HAP-1 (cell line): ENCODE measurements at regions not wholly inside any gene's neighbourhood (a gene's known extent, or its start where the extent isn't known, plus 50 kb on each side); places are given as distances from the start of the nearest gene placed in this dataset.

Source experiments
- DNase-seq, 2 experiments: peaks; one replicate each; pipeline ENCODE4 v3.0.0-alpha.2; 2016 to 2020; ENCODE audit warnings: low spot score in 2 of 2
- H3K27me3 ChIP-seq: fragments of 250-450 bp; sonication (Bioruptor Pico); 2 replicates; pipeline ENCODE4 v1.5.1; 2020; ENCODE audit warnings: low read depth, mild to moderate bottlenecking, moderate library complexity
- H3K36me3 ChIP-seq: fragments of 250-450 bp; sonication (Bioruptor Pico); replicated peaks from 2 replicates; pipeline ENCODE4 v1.5.1; 2020; ENCODE audit warnings: mild to moderate bottlenecking
- H3K4me1 ChIP-seq: fragments of 250-450 bp; sonication (Bioruptor Pico); 2 replicates; pipeline ENCODE4 v1.5.1; 2020; ENCODE audit warnings: mild to moderate bottlenecking
- H3K4me3 ChIP-seq: fragments of 250-450 bp; sonication (Bioruptor Pico); 2 replicates; pipeline ENCODE4 v1.5.1; 2020; ENCODE audit warnings: mild to moderate bottlenecking, moderate library complexity
- H3K9me3 ChIP-seq: fragments of 250-450 bp; sonication (Bioruptor Pico); 2 replicates; pipeline ENCODE4 v1.5.1; 2020; ENCODE audit warnings: mild to moderate bottlenecking, moderate library complexity
- in situ Hi-C: fragments of 300-500 bp; cut with MboI; formaldehyde crosslinking; loops from 3 replicates; pipeline ENCODE4 v1.14.3; 2020; ENCODE audit warnings: low sequenced_read_pairs, inconsistent platforms, mixed read lengths

- no peaks in the 10 kb centered on the region for H3K36me3 ChIP-seq
- no peaks in the 10 kb centered on the region for H3K9me3 ChIP-seq
- no peak overlapping the region for H3K4me3 ChIP-seq
- 0 out of 2 replicates have a peak, but pooled peaks cover 3% of the 10 kb centered on the region for H3K27me3 ChIP-seq
- H3K4me1 ChIP-seq, result peaks cover 12% of the 10 kb centered on the region
- in situ Hi-C loops, result no loop called here
- no peak for DNase-seq
These were observed 55.5 kb upstream of the POU2F1 start for GRCh38 chr1:167165219-167165618.

- in situ Hi-C loops, result no loop called here
- H3K27me3 ChIP-seq, result 0 out of 2 replicates have a peak, but pooled peaks cover 3% of the 10 kb centered on the region
- H3K4me3 ChIP-seq, result no peak overlapping the region
- H3K9me3 ChIP-seq, result no peaks in the 10 kb centered on the region
- no peaks in the 10 kb centered on the region for H3K36me3 ChIP-seq
- peak; percentile 68 to 73 for DNase-seq
- peaks cover 12% of the 10 kb centered on the region for H3K4me1 ChIP-seq
These were observed 54.6 kb upstream of the POU2F1 start for GRCh38 chr1:167165948-167166689.

- Histone ChIP-seq H3K36me3 (no peaks in the 10 kb centered on the region), H3K27me3 (0 out of 2 replicates have a peak, but pooled peaks cover 3% of the 10 kb centered on the region), H3K4me3 (no peak overlapping the region), H3K4me1 (peaks cover 12% of the 10 kb centered on the region), H3K9me3 (no peaks in the 10 kb centered on the region)
- DNase-seq, result no peak
- in situ Hi-C loops, result no loop called here
These were observed 54.0 kb upstream of the POU2F1 start for GRCh38 chr1:167166690-167167075.

GRCh38 chr1:167168424-167168823, 52.3 kb upstream of the POU2F1 start:
- no peak for DNase-seq
- Histone ChIP-seq H3K36me3 (no peaks in the 10 kb centered on the region), H3K4me3 (no peak overlapping the region), H3K9me3 (no peaks in the 10 kb centered on the region), H3K27me3 (0 out of 2 replicates have a peak, but pooled peaks cover 3% of the 10 kb centered on the region), H3K4me1 (peaks cover 9% of the 10 kb centered on the region)
- in situ Hi-C loops, result no loop called here

- H3K27me3 ChIP-seq, result 0 out of 2 replicates have a peak, but pooled peaks cover 3% of the 10 kb centered on the region
- no peaks in the 10 kb centered on the region for H3K36me3 ChIP-seq
- no peaks in the 10 kb centered on the region for H3K9me3 ChIP-seq
- DNase-seq, result no peak
- H3K4me3 ChIP-seq, result no peak overlapping the region
- in situ Hi-C loops, result no loop called here
- H3K4me1 ChIP-seq, result peaks cover 9% of the 10 kb centered on the region
These were observed 51.0 kb upstream of the POU2F1 start for GRCh38 chr1:167169642-167170041.
